Activated T-helper 9 cell treated with anti-CD3 and anti-CD28 coated beads, Interleukin-2, amount 50 U/mL, for 16 hours (primary cell): ENCODE measurements at regions not wholly inside any gene's neighbourhood (a gene's known extent, or its start where the extent isn't known, plus 50 kb on each side); places are given as distances from the start of the nearest gene placed in this dataset.

ENCODE experiments used
- DNase-seq: peaks from one replicate; pipeline ENCODE4 v3.0.0-alpha.2; 2020; ENCODE audit warnings: low read depth

DNA sequence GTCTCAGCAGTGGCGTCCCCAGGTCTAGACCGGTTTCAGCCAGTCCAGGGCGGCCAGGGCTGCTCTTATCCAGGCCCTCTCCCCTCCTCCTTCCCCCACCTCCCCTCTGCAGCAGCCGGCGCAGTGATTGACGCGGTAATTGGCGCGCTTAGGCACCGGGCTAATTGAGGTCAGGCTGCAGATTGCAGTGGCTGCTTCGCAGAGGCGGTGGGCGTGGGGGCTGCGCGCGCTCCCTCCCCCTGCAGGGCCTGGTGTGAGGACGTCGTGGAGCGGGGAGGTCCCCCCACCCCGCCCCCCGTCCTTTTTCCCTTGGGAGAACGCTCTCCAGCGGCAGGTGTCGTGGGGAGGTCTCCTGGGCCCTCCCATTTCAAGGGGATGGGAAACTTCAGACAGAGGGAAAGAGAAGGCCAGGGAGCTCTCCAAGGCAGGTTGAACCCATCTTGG is 70.4 kb upstream of the BLCAP start:
- DNase-seq, result no peak

GRCh38 chr20:37596890-37597536 is 69.3 kb upstream of the BLCAP start:
- DNase-seq, result no peak

GRCh38 chr20:37596168-37596567 is 68.5 kb upstream of the BLCAP start:
- DNase-seq, result no peak

DNA sequence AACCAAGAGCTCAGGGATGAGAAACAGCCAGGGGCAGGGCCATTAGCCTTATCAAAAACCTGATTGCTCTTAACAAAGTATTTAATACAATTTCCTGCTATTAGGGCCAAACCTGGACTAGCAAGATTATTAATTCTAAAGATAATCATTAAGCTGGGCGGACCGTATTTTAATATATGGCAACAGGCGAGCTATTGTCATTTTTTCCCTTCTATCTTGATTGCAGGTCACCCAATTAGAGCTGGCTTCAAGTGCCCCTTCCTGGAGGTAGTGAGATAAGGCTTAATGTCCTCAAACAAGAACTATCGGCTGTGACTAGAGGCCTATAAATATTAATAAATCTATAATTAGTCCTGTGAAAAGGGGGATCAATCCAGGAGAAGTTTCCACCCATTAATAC is 66.0 kb upstream of the BLCAP start:
- DNase-seq, result no peak

GRCh38 chr20:37590938-37591490 is 63.3 kb upstream of the BLCAP start:
- DNase-seq, result no peak

- no peak for DNase-seq
Observed at GRCh38 chr20:37586078-37586477, 58.4 kb upstream of the BLCAP start.

DNA sequence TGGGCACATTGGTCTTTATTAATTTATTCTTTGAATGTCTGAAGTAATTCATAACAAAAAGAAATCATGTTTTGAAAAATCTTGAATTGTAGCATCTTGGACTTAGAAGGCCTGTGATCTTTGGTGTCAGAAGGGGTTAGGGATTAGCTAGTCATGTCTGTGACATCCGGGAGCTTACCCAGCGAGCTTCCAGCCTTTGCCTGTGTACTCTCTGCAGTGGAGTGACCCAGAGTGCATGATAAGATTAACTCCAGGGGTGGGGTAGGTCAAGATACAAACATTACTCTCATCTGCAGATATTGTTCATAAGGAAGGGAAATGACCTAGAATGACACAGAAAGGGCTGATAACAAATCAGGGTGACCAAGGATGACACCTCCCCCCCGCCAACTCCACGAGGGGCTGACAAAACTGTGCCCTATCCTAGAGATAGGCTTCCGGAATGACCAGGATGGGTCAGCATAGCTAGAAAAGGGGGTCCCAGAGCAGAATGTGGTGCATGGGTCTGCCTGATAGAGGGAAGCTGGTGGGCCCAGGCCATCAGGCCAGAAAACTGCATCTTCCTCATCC is 56.6 kb upstream of the BLCAP start:
- DNase-seq, result no peak

- no peak for DNase-seq
Observed at GRCh38 chr20:37581246-37581645, 53.6 kb upstream of the BLCAP start.

DNA sequence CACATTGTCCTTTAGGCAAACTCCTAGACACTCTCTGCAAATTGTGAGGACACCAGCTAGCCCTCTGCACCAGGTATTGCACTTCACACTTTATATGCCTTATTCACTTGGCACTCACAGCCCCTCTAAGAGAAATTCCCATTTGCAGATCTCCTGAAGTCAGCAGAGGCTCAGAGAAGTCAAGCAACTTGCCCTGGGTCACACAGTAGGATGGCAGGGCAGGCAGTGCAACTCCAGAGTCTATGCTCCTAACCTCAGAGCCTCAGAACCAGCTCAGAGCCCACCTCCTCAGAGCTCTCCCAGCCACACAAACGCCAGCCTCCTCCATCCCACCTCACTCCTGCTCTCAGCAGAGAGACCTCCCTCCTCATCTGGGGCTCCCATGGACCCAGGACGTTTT is 52.4 kb upstream of the BLCAP start:
- DNase-seq, result no peak

- DNase-seq, result no peak
Observed at GRCh38 chr20:37579106-37579505, 51.4 kb upstream of the BLCAP start.

DNA sequence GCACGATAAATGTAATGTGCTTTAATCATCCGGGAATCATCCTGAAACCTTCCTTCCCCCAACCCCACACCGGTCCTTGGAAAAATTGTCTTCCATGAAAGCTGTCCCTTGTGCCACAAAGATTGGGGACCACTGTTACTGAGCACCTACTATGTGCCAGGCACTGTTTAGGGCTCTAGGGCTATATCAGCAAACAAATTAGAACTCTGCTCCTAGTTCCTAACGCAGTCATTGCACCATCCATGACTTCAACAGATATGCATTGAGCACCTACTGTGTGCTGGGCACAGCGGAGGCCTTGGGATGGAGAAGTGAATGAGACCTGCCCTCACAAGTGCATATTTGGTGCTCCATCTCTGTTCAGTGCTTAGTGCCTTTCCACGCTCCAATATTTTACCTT is 50.3 kb upstream of the BLCAP start:
- DNase-seq, result no peak
